NCI-H510A (cell line): ENCODE measurements at regions not wholly inside any gene's neighbourhood (a gene's known extent, or its start where the extent isn't known, plus 50 kb on each side); places are given as distances from the start of the nearest gene placed in this dataset.
A peak's percentile ranks its signal among the peaks of the same experiment; 100 is the strongest.

Experiments
- DNase-seq: peaks from one replicate; lab custom pipeline; 2025; lab: John Stamatoyannopoulos, UW

DNA sequence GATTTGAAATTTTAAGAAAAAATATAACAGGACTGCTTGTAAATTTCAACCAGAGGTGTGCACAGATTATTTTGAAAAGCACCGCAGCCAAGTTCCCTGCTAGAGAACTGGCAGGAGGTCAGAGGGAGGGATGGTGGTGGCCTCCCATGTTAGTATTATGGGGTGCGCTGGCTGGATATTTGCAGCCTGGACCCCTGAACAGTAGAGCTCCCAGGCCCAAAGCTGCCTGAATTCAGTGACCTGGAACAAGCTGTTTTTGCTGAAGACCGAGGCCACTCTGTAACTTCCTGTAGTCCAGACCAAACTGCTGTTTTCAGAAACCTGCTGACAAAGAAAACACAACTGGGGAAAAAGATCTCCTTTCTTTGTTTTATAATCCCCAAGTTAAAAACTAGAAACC, 314.3 kb downstream of the TNS1 start:
- DNase-seq: no peak

DNA sequence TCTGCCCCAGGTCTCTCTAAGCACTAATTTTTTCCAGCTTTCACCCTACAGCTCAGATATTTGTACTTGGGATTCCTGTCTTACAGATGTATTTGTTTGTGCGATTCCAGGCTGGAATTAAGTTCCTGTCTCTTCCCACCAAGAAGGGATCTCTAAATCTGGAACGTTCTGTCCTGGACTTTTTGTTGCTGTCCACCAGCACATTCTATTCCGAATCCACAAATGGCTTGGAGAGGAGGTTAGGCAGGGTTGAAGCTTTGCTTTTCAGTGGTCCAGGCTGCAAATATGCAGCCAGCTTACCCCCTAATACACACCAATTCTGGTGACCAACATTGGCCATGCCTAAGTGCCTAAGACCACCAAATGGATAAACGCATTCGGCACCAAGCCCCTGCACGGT, 315.0 kb downstream of the TNS1 start:
- no peak for DNase-seq

DNA sequence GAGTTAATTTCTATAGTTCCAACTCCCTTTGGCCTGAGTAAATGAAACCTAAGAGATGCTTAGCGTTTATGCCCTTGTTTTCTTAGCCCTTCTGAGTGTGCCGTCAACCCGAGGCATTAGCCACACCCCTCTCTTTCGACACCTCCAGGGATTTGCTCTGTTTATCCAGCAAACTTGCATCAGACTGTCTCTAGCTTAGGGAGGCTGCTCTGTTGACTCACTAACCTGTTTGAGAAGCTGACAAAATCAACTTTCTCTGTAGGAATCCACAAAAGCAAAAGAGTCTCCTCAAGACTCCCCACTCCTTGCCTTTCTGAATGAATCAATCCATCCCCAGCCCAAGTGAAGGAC, 317.6 kb downstream of the TNS1 start:
- DNase-seq: peak; percentile 55

DNA sequence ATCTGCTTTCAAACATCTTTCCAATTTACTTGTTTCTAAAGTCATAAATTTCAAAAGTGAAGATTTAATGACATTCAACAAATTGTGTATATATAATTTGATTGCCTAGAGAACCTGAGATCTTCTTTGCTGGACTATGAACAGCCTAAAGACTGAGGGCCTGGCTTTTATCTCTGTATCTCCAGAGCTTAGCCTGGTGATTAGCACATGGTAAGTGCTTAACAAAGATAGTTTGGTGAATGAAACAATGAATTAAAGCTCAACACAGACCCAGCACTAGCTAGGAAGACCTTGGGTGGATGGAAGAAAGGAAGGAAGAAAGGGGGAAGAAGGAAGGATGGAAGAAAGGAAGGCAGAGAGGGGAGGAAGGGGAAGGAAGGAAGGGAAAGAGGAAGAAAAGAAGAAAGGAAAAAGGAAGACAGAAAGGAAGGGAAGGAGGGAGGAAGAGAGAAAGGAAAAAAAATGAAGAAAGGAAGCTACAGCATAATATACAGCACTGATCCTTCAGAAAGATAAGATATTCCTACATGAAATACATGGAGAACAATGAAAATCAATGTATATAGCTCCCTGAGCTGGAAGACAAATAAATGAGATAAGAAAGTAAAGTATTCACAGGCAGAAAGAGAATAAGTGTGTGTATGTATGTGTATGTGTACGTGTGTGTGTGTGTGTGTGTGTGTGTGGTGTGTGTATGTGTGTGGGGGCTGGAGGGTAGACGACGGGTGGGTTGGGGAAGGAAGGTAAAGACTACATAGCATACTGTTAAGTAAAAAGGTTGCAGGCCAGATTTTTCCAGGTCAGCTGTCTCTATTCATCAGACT, 318.2 kb downstream of the TNS1 start:
- DNase-seq: no peak

DNA sequence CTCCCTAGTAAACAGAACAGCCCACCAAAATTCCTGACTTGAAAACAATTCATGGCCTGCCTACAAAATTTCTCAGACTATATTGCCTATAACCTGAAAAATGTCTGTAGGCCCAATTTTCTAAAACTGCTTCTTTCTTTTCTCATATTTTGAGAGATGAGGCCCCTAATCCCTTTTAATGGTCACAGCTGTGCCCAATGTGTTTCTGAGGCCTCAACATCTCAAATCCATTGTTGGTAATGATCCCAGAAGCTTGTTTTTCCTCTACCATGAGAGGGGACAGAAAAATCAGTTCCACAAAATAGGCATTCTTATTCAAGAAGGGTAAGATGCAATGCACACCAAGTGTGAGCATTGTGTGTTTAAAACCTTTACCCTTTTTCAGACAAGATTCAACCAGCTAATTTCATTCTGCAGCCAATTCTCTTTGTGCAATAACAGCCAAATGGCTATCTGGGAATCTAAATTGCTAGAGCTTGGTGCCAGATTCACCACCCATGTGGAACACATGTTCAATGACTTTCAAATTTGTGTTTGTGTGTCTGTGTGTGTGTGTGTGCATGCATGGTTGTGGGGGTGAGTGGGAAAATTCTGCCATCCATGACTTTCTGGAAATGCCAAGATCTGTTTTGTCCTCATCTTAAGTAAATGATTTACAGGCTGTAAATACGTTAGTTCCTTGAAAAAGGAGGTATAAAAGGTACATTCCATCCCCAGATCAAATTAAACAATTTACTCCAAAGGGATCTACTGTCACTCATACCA, 319.5 kb downstream of the TNS1 start:
- DNase-seq: no peak

DNA sequence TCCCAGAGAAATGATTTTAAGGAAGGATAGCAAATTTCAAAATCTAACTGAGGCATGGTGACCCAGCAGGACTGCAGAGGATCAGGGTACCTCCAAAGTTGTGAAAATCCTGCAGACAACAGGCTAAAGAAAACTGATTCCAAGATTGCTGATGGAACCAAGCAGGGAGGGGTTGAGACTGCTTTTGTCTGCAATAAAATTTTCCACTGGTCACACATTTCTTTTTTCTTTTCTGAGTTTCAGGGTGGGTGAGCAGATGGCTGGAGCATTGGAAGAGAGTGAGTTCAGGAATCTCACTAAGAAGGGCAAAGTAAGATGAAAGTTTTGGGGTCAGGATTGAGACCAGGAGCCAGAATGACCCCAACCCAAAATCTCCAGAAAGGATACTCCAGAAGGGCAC, 321.0 kb downstream of the TNS1 start:
- DNase-seq: no peak

DNA sequence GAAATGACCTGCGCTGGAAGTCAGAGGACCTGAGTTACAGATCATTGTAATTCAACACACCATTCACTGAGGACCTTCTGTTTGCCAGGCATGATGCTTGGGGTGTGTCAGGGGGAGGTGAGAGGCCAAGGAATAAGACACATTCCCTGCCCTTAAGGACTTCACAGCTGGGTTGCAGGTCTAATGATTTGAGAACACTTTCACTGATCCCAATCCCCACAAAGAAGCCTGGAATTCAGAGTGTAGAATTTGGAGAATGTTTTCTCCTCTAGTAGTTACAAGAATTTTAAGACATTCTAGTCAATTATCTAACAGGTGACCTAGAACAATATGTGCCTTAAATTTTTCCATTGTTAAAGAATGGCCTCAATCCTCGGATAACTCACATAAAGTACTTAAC, 322.4 kb downstream of the TNS1 start:
- DNase-seq: no peak

DNA sequence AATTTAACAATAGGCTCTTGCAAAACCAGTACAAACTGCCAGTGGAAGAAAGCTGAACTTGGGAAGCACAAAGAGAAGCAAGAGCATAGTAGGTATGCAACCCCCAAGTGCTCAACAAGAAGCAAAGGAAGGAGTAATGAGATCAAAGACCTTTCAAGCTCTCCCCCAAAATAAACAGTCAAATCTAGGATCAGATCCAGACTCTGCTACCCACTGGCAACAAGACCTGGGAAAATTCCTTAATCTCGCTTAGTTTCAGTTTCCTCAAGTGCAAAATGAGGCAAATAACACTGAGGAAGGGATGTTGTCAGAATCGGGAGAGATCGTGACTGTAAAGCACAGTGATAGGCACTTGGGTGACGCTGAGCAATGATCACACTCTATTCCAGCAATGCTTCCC, 329.2 kb downstream of the TNS1 start:
- no peak for DNase-seq

DNA sequence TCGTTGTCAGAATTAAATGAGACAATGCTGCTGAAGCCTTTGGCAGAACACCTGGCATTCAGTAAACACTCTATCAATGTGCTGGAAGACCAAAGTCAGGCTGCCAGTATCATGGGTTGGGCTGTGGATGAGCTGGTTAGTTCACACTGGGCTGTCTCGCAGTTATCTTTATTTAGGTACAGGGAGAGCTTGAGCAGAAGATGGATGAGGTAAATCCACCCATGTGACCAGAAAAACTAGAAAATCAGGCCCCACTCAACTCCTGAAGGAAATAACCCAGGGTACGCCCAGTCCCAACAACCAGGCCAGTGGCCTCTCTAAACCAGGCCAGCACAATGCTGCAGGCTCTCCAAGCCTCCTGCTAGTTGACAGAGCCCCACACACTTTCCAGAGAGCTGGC, 330.3 kb downstream of the TNS1 start:
- DNase-seq: peak; percentile 67

DNA sequence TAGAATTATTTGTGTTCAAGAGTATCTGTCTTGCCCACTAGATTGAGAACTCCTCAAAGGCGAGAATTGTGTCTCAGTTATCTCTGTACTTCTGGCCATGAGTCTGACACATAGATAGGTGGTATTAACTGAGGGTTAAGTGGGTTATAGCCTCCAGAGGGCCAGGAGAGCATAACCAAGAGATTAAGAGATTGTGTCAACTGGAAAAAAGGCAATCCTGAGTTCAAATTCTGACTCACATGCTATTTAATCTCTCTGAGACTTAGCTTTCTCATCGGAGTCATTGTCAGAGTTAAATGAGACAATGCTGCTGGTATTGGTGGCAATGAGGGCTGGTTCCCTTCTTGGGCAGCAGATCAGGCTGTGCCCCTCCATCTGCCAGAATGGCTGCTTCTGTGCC, 330.9 kb downstream of the TNS1 start:
- no peak for DNase-seq

DNA sequence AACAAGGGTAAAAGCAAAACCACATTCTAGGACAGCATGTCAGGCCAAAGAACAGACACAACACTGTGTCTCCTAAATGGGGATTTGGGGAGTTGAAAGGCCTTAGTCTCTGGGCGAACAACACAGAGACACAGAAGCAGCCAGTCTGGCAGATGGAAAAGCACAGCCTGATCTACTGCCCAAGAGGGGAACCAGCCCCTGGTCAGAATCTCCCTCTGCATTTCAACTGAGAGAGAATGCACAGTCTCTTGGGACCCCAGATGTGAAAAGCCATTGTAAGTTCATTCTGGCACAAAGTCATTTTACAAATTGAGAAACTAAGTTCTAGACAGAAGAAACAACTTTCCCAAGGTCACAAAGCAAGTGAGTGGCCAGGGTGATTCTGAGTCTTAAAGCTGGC, 331.7 kb downstream of the TNS1 start:
- DNase-seq: no peak

DNA sequence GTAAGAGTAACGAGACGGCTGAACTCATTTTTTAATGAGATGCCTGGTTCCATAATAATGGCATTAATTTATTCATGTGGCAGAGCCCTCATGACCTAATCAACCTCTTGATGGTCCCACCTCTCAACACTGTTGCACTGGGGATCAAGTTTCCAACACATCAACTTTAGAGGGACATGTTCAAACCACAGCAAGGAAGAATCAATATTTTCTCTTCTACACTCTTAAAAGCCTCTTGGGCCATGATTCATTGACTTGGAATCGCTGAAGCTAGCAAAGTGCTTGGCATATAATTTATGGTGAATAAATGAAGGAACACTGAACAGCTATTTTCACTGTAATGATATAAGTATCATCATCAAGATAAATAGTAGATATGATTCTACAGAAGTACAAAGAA, 333.0 kb downstream of the TNS1 start:
- peak; percentile 49 for DNase-seq

DNA sequence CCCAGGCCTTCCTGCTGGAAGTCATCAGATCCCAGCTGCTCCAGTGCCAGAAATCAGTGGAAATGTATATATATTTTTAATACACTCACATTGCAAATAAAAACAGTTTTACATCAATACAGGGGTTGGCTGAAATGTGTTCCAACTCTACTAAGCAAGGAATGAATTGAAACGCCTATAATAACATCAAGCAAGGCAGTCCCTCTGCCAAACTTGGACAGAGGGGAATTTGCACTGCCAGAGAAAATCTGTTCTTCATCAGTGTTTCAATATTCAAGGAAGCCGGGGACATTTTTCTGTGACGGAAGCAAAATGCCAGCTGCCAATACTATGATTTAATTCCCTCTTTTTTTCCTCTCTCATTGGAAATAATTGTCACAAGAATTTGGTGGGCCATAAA, 335.3 kb downstream of the TNS1 start:
- no peak for DNase-seq

DNA sequence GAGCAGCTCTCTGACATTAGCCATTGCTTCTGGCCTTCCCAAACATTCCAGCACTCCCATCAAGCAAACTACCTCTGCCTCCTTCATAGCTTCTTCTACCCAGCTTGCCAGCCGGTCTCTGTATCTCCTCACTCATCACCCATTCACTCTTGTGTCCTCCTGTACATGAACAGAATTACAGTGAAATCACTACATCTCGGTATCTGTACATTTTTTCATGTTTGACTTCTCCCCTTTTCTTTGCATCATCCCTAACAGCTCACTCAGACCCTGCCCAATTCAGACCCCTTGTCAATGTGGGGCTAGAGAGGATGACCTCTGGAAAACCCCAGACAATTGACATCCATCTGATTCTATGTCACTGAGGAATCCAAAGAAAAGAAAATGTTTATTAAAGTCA, 335.8 kb downstream of the TNS1 start:
- DNase-seq: no peak

DNA sequence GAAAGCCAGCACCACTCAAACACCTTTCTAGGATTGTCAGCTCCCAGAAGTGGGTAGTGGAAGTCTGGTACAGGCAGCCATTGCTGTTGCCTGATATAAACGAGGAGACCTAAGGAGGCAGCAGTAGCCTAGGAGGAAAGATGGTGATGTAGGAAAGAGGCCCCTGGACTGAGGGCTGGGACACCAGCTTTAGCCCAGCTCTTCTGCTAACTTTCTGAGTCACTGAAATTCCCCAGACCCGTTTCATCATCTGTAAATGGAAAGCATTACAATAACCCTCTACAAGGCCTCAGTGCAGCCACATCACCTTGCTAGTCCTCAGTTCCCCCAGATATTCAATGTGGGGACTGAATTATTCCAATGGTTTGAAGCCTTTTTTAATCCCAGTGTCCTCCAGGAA, 336.5 kb downstream of the TNS1 start:
- DNase-seq: peak; percentile 18

DNA sequence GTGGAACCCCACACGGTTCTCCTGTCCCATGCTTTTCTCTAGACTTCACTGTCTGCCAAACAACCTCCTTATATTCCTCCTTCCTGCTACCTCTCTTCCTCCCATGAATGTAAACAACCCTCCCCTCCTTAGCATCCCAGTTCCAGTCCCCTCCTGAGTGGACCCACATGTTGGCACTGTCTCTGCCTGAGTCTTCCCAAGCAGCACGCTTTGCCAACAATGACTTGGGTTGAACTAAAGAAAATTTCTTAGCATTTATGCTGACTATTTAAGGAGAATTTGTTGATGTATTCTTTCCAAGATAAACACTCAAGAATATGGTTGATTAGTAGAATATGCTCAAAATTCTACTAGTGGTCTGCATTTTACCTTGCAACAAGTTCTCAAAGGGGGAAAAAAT, 338.0 kb downstream of the TNS1 start:
- DNase-seq: no peak

DNA sequence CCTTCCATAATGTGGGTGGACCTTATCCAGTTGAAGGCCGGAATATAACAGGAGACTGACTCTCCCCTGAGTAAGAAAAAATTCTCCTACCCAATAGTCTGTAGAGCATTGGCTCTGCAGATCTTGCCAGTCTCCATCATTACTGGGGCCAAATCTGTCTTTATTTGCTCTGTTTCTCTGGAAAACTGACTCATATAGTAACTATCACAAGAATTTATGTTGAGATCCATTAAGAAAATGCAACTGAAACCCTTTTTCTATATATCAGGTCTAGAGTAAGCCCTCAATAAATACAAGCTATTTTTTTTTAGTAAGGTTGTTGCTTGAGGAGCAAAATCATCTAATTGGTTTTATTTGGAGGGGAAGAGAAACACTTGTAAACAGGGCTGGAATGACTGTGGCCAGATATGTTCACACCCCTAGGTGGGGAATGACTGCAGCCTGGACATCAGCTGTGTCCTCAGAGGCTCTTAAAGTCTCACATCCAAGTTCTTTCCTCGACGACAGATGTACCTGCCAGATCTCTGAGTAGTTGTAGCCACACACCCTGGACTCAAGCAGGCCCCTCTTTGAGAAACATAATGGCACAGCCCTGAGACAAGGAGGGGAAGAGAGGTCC, 339.7 kb downstream of the TNS1 start:
- no peak for DNase-seq

DNA sequence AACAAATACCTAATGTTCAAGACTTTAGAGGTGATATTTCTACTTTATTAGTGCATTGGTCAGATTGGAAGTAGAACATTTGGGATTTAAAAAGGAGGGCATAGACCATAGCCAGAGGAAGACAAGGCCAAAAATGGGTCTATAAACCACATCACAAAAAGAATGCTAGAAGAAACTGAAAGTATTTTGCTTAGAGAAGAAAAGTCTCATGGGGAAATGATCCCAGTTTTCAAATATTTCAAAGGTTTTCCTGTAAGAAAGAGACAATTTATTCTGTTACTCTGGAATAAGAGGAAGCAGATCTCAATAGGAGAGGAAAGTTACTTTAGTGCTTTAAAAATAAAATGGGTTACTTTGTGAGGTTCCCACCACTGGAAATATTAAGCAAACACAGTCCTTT, 341.4 kb downstream of the TNS1 start:
- no peak for DNase-seq

DNA sequence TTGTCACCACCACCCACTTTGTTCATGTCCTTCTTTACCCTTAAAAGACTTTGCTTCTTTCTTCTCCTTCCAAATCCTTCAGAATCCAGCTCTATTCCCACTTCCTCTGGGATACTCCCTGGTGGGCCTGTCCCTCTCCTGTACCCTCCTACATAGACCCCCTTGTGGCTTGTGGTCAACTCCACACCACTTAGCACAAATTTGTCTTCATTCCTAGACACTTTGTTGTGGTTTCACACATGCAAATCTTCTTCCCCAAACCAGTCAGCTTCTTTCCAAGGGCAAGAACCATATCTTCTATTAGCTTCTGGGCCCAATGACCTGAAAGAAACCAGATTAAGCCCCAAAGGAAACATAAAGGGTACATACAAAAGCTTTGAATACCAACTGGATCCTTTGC, 342.4 kb downstream of the TNS1 start:
- no peak for DNase-seq

DNA sequence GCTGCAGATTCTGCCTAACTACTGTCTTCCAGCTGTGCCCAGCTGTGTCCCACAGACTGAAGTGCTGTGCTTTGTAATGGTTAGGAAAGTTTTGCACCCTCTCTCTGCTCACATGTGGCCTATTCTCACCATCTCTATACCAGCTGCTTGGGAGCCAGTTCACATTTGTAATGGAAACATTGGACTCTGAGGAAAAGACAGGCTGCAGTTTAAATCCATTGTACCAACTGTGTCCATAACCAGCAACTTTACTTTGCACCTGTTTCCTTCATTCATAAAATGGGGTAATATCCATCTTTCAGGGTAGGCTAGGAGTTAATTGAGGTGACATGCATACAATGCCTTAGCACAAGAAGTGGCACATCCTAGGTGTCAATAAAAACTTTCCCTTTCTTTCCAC, 344.0 kb downstream of the TNS1 start:
- DNase-seq: no peak

DNA sequence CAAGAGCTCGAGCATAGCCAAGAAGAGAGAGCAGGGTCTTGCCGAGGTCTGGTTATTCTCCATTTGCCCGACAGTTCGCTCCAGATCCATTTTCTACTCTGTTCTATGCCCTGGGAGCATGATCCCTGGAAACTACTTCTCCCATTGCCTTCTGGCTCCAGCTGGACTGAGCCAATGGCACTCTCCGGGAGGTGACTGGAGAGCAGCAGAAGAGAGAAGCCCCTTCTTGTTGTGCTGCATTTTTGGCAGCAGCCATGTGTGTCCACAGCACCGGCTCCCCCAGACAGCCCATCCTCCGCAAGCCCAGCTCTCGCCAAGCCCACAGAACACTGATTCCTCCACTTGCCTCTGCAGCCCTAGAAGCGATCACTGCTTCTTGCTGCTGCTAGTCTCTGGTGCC, 345.5 kb downstream of the TNS1 start:
- DNase-seq: no peak

DNA sequence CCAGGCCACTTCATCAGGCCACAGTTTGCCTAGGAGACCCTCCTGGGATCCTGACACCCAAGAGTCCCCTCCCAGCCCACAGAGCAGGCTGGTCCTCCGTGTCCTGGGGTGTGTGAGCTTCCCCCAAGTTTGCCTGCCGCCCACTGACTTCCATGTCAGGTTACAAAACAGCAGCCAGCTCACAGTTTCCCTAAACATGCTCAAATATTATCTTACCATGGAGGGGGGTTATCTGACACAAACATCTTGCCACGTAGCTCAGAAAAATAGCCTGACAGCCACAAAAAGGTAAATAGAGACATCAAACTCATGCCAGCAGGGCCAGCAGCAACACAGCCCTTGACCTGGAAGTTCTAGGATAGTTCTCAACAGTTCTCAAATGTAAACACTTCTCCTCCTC, 346.5 kb downstream of the TNS1 start:
- DNase-seq: no peak

DNA sequence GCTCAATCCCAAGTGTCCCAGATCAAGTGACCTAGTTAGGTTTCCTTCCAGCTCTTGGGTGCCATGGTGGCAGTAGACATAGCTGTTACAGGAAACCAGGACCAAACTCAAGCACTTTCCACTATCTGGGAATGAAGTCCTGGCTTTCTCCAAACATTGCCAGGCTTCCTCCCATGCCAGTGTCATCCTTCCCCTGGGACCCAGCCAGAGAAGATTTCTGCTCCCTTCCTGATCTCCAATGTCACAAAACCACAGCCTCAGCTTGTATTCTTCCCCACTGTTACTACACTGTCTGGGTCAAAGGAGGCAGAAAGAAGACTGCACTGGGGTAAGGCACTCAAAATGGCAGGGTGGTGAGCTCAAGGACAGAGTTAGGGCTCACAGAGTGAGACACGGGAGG, 347.1 kb downstream of the TNS1 start:
- no peak for DNase-seq
